ENCODE measurements at regions not wholly inside any gene's neighbourhood (a gene's known extent, or its start where the extent isn't known, plus 50 kb on each side); places are given as distances from the start of the nearest gene placed in this dataset.

- DNase-seq (ENCODE audit: low spot score): no peak
Measured at GRCh38 chr11:42490506-42490905, 821.3 kb upstream of the API5 start.

GRCh38 chr11:42494459-42494858, 817.3 kb upstream of the API5 start:
- DNase-seq (ENCODE audit: low spot score): no peak

GRCh38 chr11:42498971-42499370, 812.8 kb upstream of the API5 start:
- no peak for DNase-seq (ENCODE audit: low spot score)

- DNase-seq (ENCODE audit: low spot score): no peak
Measured at GRCh38 chr11:42502151-42502550, 809.6 kb upstream of the API5 start.

- DNase-seq (ENCODE audit: low spot score): no peak
Measured at GRCh38 chr11:42521994-42522393, 789.8 kb upstream of the API5 start.

GRCh38 chr11:42524534-42525227, 787.1 kb upstream of the API5 start:
- DNase-seq (ENCODE audit: low spot score): peak; percentile 56

- DNase-seq (ENCODE audit: low spot score): no peak
Measured at GRCh38 chr11:42526426-42526825, 785.4 kb upstream of the API5 start.

- no peak for DNase-seq (ENCODE audit: low spot score)
Measured at GRCh38 chr11:42528471-42528870, 783.3 kb upstream of the API5 start.

GRCh38 chr11:42528911-42529310, 782.9 kb upstream of the API5 start:
- DNase-seq (ENCODE audit: low spot score): no peak

- no peak for DNase-seq (ENCODE audit: low spot score)
Measured at GRCh38 chr11:42536611-42537360, 775.0 kb upstream of the API5 start.

- no peak for DNase-seq (ENCODE audit: low spot score)
Measured at GRCh38 chr11:42542336-42542735, 769.5 kb upstream of the API5 start.

GRCh38 chr11:42543844-42544419, 767.9 kb upstream of the API5 start:
- no peak for DNase-seq (ENCODE audit: low spot score)

GRCh38 chr11:42544726-42545125, 767.1 kb upstream of the API5 start:
- DNase-seq (ENCODE audit: low spot score): no peak

- DNase-seq (ENCODE audit: low spot score): no peak
Measured at GRCh38 chr11:42545954-42546353, 765.8 kb upstream of the API5 start.

- DNase-seq (ENCODE audit: low spot score): no peak
Measured at GRCh38 chr11:42552786-42553185, 759.0 kb upstream of the API5 start.

GRCh38 chr11:42555190-42555589, 756.6 kb upstream of the API5 start:
- DNase-seq (ENCODE audit: low spot score): no peak

- no peak for DNase-seq (ENCODE audit: low spot score)
Measured at GRCh38 chr11:42571131-42571877, 740.5 kb upstream of the API5 start.

GRCh38 chr11:42571878-42572610, 739.8 kb upstream of the API5 start:
- DNase-seq (ENCODE audit: low spot score): no peak

- no peak for DNase-seq (ENCODE audit: low spot score)
Measured at GRCh38 chr11:42576318-42576717, 735.5 kb upstream of the API5 start.

GRCh38 chr11:42589286-42589685, 722.5 kb upstream of the API5 start:
- DNase-seq (ENCODE audit: low spot score): no peak

- no peak for DNase-seq (ENCODE audit: low spot score)
Measured at GRCh38 chr11:42591841-42592240, 720.0 kb upstream of the API5 start.

- no peak for DNase-seq (ENCODE audit: low spot score)
Measured at GRCh38 chr11:42593441-42593840, 718.4 kb upstream of the API5 start.
